Keratinocyte (primary cell): ENCODE measurements at regions not wholly inside any gene's neighbourhood (a gene's known extent, or its start where the extent isn't known, plus 50 kb on each side); places are given as distances from the start of the nearest gene placed in this dataset.

Source experiments
- EZH2 ChIP-seq: IDR thresholded peaks from one replicate; pipeline ENCODE4 v1.6.1; 2012; ENCODE audit warnings: inconsistent platforms, mild to moderate bottlenecking, low read length, moderate library complexity
- TF ChIP-seq, protein P1 (sequence below), 3 experiments: IDR thresholded peaks in 1 of 3; conservative IDR thresholded peaks in 1 of 3; optimal IDR thresholded peaks in 1 of 3; 2 replicates in 2 of 3; 3 replicates in 1 of 3; pipeline versions ENCODE3 to v1.5.1; 2011; ENCODE audit warnings: low read length in 3 of 3, mild to moderate bottlenecking in 3 of 3, moderate library complexity in 2 of 3, control low read depth in 1 of 3, inconsistent platforms in 1 of 3; ENCODE audit not compliant: insufficient read depth in 2 of 3; ENCODE audit errors: extremely low read depth in 1 of 3

DNA sequence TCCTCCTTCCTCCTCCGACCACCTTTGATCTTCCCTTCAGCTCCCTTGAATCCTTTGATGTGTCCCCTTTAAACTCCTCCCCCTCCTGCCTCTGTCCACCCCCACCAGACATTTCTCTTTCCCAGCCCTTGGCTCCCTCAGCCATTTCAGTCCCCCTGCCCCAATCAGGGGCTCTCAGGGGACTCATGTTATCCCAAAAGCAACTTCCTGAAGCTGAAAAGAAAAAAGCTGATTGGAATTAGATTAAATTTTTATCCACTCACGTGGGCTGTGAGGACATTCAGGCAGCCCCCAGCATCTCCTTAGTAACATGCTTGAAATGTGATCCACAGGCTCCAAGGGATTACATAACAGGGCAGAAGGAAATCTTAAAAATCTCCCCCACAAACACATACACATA lies 81.3 kb downstream of the NEURL3 start:
- TF ChIP-seq, protein P1, sequence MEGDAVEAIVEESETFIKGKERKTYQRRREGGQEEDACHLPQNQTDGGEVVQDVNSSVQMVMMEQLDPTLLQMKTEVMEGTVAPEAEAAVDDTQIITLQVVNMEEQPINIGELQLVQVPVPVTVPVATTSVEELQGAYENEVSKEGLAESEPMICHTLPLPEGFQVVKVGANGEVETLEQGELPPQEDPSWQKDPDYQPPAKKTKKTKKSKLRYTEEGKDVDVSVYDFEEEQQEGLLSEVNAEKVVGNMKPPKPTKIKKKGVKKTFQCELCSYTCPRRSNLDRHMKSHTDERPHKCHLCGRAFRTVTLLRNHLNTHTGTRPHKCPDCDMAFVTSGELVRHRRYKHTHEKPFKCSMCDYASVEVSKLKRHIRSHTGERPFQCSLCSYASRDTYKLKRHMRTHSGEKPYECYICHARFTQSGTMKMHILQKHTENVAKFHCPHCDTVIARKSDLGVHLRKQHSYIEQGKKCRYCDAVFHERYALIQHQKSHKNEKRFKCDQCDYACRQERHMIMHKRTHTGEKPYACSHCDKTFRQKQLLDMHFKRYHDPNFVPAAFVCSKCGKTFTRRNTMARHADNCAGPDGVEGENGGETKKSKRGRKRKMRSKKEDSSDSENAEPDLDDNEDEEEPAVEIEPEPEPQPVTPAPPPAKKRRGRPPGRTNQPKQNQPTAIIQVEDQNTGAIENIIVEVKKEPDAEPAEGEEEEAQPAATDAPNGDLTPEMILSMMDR (optimal IDR thresholded peaks at IDR 0.05 in 1 of 3, IDR thresholded peaks at IDR 0.05 in 1 of 3, conservative IDR thresholded peaks at IDR 0.05 in 1 of 3; ENCODE audit: extremely low read depth in 1 of 3, insufficient read depth in 2 of 3, low read length in 3 of 3) = no peak
- no peak for TF ChIP-seq EZH2
